Left colon (tissue), 2 donors: ENCODE measurements at regions not wholly inside any gene's neighbourhood (a gene's known extent, or its start where the extent isn't known, plus 50 kb on each side); places are given as distances from the start of the nearest gene placed in this dataset.

Experiments used
- ATAC-seq: fragments of 200-7000 bp; cut with Tn5 transposase; one replicate; pipeline ENCODE4 v1.9.1; 2020; ENCODE audit warnings: mild to moderate bottlenecking, moderate library complexity
- DNase-seq, 2 donors: peaks; one replicate each; pipeline ENCODE4 v3.0.0-alpha.2; 2020
- intact Hi-C, 2 donors: fragments of 100-400 bp; cut with DNase I in 1 of 2; cut with micrococcal nuclease in 1 of 2; formaldehyde crosslinking; loops; one replicate each; pipeline versions ENCODE4 v1.11.2 to v1.14.0; 2022; cut with DNase I, micrococcal nuclease
- donor health status: DM: no; HTN: no; CAD: no.
- donor health status: DM: yes; HTN: yes; CAD: no.

GRCh38 chr22:49076300-49077035 lies 751.2 kb downstream of the BRD1 start:
- DNase-seq, result no peak
- no peak for ATAC-seq
- intact Hi-C loops, result no loop called here

- intact Hi-C loops, result no loop called here
- ATAC-seq (no peak), DNase-seq (no peak)
Measured at GRCh38 chr22:49075150-49075549, 752.5 kb downstream of the BRD1 start.

GRCh38 chr22:49073873-49074417 lies 753.7 kb downstream of the BRD1 start:
- DNase-seq (no peak), ATAC-seq (no peak)
- intact Hi-C loops, result no loop called here

- intact Hi-C loops, result no loop called here
- peak in 1 of 2 donors; percentile 5 for DNase-seq
- no peak for ATAC-seq
Measured at GRCh38 chr22:49072996-49073645, 754.6 kb downstream of the BRD1 start.

- no peak for ATAC-seq
- intact Hi-C loops, result no loop called here
- DNase-seq, result no peak
Measured at GRCh38 chr22:49070501-49070900, 757.2 kb downstream of the BRD1 start.

- peak in 1 of 2 donors; percentile 5 for DNase-seq
- no peak for ATAC-seq
- intact Hi-C loops, result no loop called here
Measured at GRCh38 chr22:49068861-49069500, 758.7 kb downstream of the BRD1 start.

GRCh38 chr22:49067504-49067903 lies 760.2 kb downstream of the BRD1 start:
- intact Hi-C loops, result no loop called here
- ATAC-seq (no peak), DNase-seq (no peak)

- ATAC-seq (no peak), DNase-seq (no peak)
Measured at GRCh38 chr22:49066619-49067018, 761.1 kb downstream of the BRD1 start.

GRCh38 chr22:49064836-49065235 lies 762.8 kb downstream of the BRD1 start:
- DNase-seq, result peak in 1 of 2 donors; percentile 7
- intact Hi-C loops, result no loop called here
- no peak for ATAC-seq

More at GRCh38 chr22:49066619-49067018, 761.1 kb downstream of the BRD1 start:
- intact Hi-C loops, result no loop called here

- intact Hi-C loops, result no loop called here
- DNase-seq (no peak), ATAC-seq (no peak)
Measured at GRCh38 chr22:49063545-49063890, 764.2 kb downstream of the BRD1 start.

- intact Hi-C loops, result no loop called here
- DNase-seq, result peak in 1 of 2 donors; percentile 4
- ATAC-seq, result no peak
Measured at GRCh38 chr22:49062802-49063544, 764.7 kb downstream of the BRD1 start.

- no peak for ATAC-seq
- peak in 1 of 2 donors; percentile 17 for DNase-seq
- intact Hi-C loops, result no loop called here
Measured at GRCh38 chr22:49062155-49062801, 765.4 kb downstream of the BRD1 start.

- intact Hi-C loops, result no loop called here
- ATAC-seq (no peak), DNase-seq (peak in 1 of 2 donors; percentile 4)
Measured at GRCh38 chr22:49057910-49058309, 769.8 kb downstream of the BRD1 start.

GRCh38 chr22:49056301-49056700 lies 771.4 kb downstream of the BRD1 start:
- DNase-seq (no peak), ATAC-seq (no peak)
- intact Hi-C loops, result no loop called here

GRCh38 chr22:49055406-49055805 lies 772.3 kb downstream of the BRD1 start:
- DNase-seq, result peak in 1 of 2 donors; percentile 1
- intact Hi-C loops, result no loop called here
- ATAC-seq, result no peak

- intact Hi-C loops, result no loop called here
- no peak for DNase-seq
- no peak for ATAC-seq
Measured at GRCh38 chr22:49053578-49053977, 774.1 kb downstream of the BRD1 start.

GRCh38 chr22:49052560-49052959 lies 775.1 kb downstream of the BRD1 start:
- intact Hi-C loops, result no loop called here
- ATAC-seq (no peak), DNase-seq (no peak)

- no peak for ATAC-seq
- DNase-seq, result no peak
- intact Hi-C loops, result no loop called here
Measured at GRCh38 chr22:49052023-49052538, 775.6 kb downstream of the BRD1 start.
